GM19467 (cell line): ENCODE measurements at regions not wholly inside any gene's neighbourhood (a gene's known extent, or its start where the extent isn't known, plus 50 kb on each side); places are given as distances from the start of the nearest gene placed in this dataset.
A peak's percentile ranks its signal among the peaks of the same experiment; 100 is the strongest.

ENCODE experiments used
- ATAC-seq: cut with Tn5 transposase; IDR thresholded peaks from one replicate; pipeline ENCODE4 v1.9.1; 2021; ENCODE audit warnings: mild to moderate bottlenecking, moderate library complexity; ENCODE audit not compliant: unreplicated experiment

DNA sequence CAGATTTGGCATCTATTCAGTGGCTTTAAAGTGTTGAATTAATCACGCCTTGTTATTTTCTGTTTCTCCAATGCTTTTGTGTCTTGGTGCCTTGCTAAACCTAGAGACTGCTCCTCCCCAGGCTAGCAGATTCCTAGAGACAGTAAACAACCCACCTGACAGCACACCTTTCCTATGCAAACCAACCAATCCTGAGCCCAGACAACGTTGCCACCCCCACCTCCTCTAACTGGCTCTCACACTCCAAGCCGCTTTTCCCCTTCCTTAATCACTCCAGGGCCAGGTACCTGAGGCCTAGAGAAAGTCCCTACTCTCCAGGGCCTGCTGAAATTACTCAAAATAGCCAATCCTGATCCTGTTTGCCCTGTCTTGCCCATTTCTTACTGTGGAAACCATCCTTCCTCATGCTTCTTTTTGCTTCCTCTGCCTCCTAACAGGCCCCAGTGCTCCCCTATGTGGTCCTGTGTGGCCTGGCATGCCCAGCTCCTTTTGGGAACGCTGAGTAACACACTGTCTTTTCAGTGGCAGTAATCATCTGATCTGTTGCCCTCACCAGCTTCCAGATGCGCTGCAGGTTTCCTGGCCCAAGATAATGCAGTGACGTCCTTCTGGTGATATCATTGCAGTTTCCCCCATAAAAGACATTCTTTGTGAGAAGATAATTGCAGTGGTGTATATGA lies 53.4 kb downstream of the GAS1 start:
- ATAC-seq: no peak

GRCh38 chr9:86892576-86892975 lies 54.7 kb downstream of the GAS1 start:
- ATAC-seq: no peak

GRCh38 chr9:86891886-86892437 lies 55.3 kb downstream of the GAS1 start:
- no peak for ATAC-seq

GRCh38 chr9:86891091-86891490 lies 56.2 kb downstream of the GAS1 start:
- no peak for ATAC-seq

- no peak for ATAC-seq
Observed at GRCh38 chr9:86885232-86885631, 62.1 kb downstream of the GAS1 start.

DNA sequence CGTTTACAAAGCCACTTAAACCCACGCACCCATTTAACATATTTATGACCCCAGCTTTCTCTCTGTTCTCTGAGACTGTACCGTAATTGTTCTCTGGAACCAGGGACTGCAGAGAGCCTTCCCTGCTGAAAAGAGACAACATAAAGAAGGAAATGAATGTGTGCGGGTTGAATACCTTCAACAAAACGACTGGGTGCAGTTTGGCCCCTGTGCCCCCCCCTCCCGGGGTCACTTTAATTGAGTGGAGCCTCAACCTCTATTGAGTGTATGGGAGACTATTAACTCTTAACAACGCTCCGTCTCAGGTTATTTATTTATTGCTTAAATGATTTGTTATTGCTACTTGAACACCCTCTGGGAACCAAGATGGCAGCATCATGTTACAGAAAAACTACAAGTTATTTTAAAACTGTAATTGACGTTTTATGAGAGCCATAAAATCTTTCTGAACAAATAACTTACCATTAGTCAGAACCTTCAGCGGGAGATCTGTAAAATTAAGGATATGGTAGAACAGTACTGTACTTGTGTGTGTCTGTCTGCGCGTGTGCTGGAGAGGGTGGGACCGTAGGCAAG lies 70.6 kb downstream of the GAS1 start:
- ATAC-seq: no peak

DNA sequence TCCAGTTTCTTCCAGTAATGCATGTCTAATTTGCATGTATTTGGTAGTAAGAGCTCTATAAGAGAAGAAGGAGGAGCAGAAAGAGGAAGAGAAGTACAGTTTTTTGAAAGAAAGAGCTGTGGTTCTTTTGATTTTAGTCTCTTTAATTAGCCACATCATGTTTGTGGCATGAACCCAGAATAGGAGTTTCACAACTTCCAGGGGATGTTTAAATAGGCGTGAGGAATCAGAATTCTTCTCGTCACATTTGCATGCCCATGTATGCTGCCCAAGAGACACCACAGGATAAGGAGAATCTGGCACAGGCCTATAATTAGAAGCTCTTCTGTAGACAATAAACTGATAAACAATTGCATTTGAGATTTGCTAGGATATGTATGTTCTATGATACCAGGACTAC lies 78.7 kb downstream of the GAS1 start:
- no peak for ATAC-seq

- no peak for ATAC-seq
Observed at GRCh38 chr9:86867804-86868313, 79.4 kb downstream of the GAS1 start.

GRCh38 chr9:86865952-86866351 lies 81.4 kb downstream of the GAS1 start:
- no peak for ATAC-seq

GRCh38 chr9:86860006-86860405 lies 87.3 kb downstream of the GAS1 start:
- no peak for ATAC-seq

DNA sequence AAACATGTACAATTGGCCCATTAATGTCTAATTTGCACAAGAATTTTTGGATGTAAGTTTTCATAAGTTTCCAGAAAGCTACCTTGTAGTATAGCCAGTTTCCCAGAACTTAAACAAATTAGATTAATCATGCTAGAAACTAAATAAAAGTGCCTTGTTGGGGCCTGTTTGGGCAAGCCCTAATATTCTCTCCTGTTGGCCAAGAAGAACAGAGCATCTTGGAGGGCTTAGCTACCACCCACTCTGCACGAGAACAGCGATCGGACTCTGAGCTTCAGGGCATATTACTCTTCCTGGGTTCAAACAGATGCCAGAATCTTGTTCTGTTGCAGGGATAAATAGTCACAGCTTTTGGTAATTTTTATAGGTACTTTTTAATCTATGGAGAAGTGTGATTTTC lies 88.2 kb downstream of the GAS1 start:
- no peak for ATAC-seq

- no peak for ATAC-seq
Observed at GRCh38 chr9:86858009-86858408, 89.3 kb downstream of the GAS1 start.

GRCh38 chr9:86856259-86856658 lies 91.0 kb downstream of the GAS1 start:
- ATAC-seq: no peak

- no peak for ATAC-seq
Observed at GRCh38 chr9:86854898-86855523, 92.3 kb downstream of the GAS1 start.

GRCh38 chr9:86846656-86847055 lies 100.7 kb downstream of the GAS1 start:
- ATAC-seq: no peak

- no peak for ATAC-seq
Observed at GRCh38 chr9:86843206-86843605, 104.1 kb downstream of the GAS1 start.

DNA sequence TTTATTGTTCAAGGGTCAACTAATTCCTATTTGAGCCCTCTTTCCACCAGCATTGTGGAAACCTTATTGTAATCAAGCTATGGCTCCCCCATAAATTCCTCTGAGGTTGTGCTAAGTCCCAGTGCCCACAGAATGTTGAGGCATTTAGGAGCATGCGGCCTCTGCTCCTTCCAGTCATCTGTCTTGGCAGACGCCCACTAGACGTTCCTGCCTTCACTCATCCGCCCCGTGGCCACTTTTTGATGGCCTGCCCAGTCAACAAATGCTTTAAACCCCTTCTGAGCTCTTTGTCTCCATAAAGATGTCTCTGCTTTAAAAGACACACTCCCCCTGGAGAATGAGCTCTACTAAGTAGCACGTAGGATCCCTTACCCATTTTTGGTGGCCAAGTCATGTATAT lies 104.7 kb downstream of the GAS1 start:
- ATAC-seq: no peak

DNA sequence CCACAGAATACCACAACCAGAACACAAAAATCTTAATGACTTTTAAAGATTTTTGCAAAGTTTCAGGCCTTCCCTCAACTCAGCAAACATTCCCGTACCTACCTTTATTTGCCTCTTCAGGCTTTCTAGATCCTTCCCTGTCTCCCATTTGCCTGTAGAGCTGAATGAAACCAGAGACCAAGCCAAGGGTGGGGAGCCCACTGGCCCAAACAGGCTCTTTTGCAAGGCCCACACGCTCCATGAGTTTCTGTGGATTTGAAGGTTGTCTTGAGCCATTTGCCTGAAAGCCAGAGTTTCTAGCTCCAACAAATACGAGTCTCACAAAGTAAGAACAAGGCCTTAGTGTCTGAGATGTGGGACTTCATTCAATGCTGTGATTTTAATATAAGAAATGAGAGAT lies 107.8 kb downstream of the GAS1 start:
- ATAC-seq: no peak

DNA sequence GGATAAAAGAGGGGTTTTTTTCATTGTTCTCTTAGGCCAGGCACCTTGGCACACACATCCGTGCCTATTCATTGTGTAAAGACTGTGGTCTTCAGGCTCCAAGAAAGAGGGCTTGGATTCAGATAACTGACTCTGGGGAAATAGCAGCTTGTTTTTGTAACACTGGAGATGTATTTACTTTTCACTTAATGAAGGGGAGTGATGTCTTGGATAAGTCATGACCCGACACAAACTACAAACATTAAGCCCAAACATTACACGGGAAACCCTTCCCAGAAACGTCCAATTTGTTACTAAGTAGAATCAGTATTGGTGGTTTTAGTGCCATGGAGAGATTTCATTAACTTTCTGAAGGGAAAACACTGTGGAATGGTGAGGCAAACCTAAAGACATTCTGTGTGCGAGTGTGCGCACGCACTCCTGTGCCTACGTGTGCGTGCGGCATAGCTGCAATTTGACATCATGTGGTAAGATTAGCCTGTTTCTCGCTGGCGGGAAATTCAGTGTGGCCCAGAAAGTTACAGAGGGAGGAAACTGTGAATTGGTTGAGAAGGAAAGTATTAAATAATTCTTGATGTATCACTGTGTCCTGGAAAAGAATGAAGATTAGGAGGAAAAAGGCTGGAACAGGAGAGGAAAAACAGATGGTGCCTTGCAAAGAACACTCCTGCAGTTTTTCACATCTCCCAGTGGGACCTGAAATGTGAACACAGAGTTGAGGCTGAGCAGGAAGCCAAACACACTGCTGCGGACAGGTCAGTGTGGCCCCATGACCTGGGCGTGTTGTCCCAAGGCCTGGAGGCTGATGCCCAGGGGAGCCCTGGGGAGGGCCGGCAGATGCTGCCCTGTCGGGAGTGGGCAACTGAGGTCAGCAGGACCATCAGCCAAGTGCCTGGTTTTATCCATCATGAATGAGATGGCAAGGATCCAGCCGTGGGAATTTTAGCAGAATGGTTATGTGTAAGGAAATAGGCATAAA lies 108.5 kb downstream of the GAS1 start:
- no peak for ATAC-seq

GRCh38 chr9:86837345-86837744 lies 110.0 kb downstream of the GAS1 start:
- no peak for ATAC-seq

DNA sequence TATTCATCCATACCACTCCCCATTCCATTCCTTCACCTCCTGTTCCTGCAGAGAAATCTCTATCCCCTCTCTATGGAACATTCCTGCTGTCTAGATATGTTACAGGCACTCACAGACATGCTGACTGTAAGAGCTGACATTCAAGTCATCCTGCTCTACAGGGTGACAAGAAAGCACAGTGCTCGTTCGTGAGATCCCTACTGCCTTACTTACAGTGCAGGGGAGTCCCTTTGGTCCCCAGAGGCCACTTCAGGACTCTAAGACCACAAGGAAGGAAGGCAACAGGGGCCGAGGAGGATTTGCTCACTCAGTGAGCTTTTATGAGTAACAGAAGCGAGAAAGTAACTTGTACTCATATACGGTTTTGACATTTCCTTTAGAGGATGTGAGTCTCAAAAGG lies 110.5 kb downstream of the GAS1 start:
- ATAC-seq: peak; percentile 82
